HG03457 (cell line): ENCODE measurements at regions not wholly inside any gene's neighbourhood (a gene's known extent, or its start where the extent isn't known, plus 50 kb on each side); places are given as distances from the start of the nearest gene placed in this dataset.
"Not testable (repeated sequence)": the region's sequence is repeated elsewhere in the genome, so short reads cannot be mapped to it uniquely, and the experiment has no call there.

Source experiments
- ATAC-seq: cut with Tn5 transposase; IDR thresholded peaks from one replicate; pipeline ENCODE4 v1.9.1; 2021; ENCODE audit warnings: moderate number of reproducible peaks; ENCODE audit not compliant: unreplicated experiment

- no peak for ATAC-seq
Measured at GRCh38 chr16:73116576-73116975, 68.6 kb upstream of the ZFHX3 start.

DNA sequence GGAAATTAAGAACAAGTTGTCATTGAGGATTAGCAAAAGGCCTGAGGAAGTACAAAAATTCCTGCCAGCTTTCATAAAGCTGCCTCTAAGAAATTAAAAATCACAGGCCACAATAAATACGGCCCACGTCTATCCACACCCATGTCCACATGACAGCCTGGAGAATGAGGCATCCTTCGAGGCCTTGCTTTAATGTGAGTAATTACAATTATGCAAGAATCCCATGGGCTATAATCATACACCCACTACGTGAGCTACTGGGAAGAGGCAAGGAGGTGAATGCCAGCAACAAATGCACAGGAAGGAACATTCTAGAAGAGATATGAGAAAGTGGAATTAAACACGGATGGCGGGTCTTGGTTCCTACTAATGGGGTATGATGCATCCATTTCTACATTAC, 65.4 kb upstream of the ZFHX3 start:
- ATAC-seq: no peak

DNA sequence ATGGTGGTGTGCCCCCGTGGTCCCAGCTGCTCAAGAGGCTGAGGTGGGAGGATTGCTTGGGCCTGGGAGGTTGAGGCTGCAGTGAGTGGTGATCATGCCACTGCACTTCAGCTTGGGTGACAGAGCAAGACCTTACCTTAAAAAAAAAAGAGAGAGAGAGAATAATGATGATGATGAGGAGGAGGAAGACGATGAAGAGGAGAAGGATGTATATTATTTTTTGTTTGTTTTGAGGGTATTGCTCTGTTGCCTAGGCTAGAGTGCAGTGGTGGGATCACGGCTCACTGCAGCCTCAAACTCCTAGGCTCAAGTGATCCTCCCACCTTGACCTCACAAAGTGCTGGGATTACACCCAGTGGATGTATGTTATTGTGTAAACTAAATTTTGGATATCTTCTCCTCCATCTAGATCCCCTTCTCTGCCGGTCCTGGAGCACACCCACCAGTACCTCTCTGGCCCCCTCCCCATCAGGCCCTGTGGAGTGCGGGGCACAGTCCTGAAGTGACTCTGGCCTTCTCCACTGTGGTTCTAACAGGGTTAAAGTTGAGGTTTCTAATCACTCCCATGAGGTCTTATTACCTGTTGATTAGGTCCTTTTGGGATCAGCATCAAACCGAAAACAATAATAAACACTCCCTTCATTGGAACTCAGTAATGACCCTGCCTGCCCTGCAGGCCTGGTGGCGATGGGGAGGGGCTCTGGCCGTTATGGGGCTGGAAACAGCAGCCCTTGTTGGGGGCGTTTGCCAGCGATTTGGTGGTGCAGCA, 60.5 kb upstream of the ZFHX3 start:
- ATAC-seq: no peak

DNA sequence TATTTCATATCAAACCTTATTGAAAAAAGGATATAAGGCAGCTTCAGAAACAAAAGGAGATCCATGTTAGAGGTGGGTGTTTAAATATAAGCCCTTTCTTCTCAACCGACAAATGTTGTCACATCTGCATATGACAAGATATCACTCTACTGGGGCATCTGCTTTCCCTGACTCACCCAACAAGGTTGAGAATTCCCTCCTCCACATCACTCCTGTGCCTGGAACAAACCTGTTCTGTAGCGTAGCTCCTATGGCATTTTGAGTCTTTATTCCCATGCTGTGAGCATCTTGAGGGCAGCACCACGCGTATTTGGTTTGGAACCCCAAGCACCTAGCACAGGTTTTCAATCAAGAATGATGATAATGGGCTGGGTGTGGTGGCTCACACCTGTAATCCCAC, 59.4 kb upstream of the ZFHX3 start:
- no peak for ATAC-seq

GRCh38 chr16:73106329-73107034, 58.6 kb upstream of the ZFHX3 start:
- no peak for ATAC-seq

GRCh38 chr16:73101568-73101967, 53.6 kb upstream of the ZFHX3 start:
- ATAC-seq: no peak

DNA sequence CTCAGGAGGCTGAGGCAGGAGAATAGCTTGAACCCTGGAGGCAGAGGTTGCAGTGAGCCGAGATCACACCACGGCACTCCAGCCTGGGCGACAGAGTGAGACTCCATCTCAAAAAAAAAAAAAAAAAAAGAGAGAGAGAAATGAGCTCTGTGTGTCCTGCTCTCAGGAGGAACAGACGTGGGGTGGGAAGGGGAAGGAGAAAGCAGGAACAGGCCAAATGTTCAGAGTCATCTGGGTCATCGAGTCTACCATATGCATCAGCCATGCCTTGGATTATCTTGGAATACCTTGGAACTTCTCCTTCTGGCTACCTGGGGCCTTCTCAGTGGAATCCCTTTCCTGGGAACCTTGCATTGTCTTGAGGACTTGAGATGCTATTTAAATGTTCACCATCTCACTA, 51.7 kb upstream of the ZFHX3 start:
- not testable (repeated sequence) for ATAC-seq
